HEK293 (cell line): ENCODE measurements at regions not wholly inside any gene's neighbourhood (a gene's known extent, or its start where the extent isn't known, plus 50 kb on each side); places are given as distances from the start of the nearest gene placed in this dataset.

Source experiments
- CTCF ChIA-PET: fragments of 350-600 bp; formaldehyde crosslinking; extraction: SDS; loops from one replicate; lab custom pipeline; 2021; ENCODE audit warnings: antibody characterized with exemption; lab: Yijun Ruan, JAX
- POLR2A ChIA-PET: fragments of 300-600 bp; formaldehyde crosslinking; extraction: SDS; loops from one replicate; lab custom pipeline; 2020; ENCODE audit warnings: antibody characterized with exemption, inconsistent platforms; lab: Yijun Ruan, JAX
- H3K27ac ChIP-seq: fragments of 200-500 bp; sonication (Bioruptor generic); 2 replicates; pipeline ENCODE4 v1.5.1; 2014; ENCODE audit warnings: low read depth, low read length, control low read depth, inconsistent platforms; ENCODE audit errors: extremely low read depth
- H3K36me3 ChIP-seq, 2 experiments: fragments of 200-500 bp in 1 of 2; sonication (Bioruptor generic) in 1 of 2; 1 replicate in 1 of 2; 2 replicates in 1 of 2; pipeline ENCODE4 v1.5.1; 2014 to 2017; ENCODE audit warnings: inconsistent platforms in 2 of 2, low read length in 2 of 2; ENCODE audit not compliant: control insufficient read depth in 2 of 2, insufficient read depth in 1 of 2
- H3K4me1 ChIP-seq: fragments of 200-500 bp; sonication (Bioruptor generic); 2 replicates; pipeline ENCODE4 v1.5.1; 2014; ENCODE audit warnings: mild to moderate bottlenecking, low read length, inconsistent platforms; ENCODE audit not compliant: control insufficient read depth, insufficient read depth
- H3K4me3 ChIP-seq: 2 replicates; pipeline ENCODE4 v1.5.1; 2011; ENCODE audit warnings: low read depth, mild to moderate bottlenecking, control low read depth, low read length, moderate library complexity
- H3K9me3 ChIP-seq: fragments of 200-500 bp; sonication (Bioruptor generic); 2 replicates; pipeline ENCODE4 v1.5.1; 2014; ENCODE audit warnings: low read depth, low read length, inconsistent platforms; ENCODE audit not compliant: control insufficient read depth, insufficient read depth
- GLIS2 ChIP-seq: fragments of 450-650 bp; formaldehyde crosslinking; IDR thresholded peaks from 2 replicates; pipeline ENCODE4 v1.5.1; 2016; ENCODE audit warnings: missing biosample characterization, missing genetic modification characterization
- HOXA7 ChIP-seq: sonication (generic); formaldehyde crosslinking; IDR thresholded peaks from 2 replicates; pipeline ENCODE4 v1.8.1; 2022; ENCODE audit warnings: missing genetic modification reagents, borderline replicate concordance
- PRDM1 ChIP-seq: fragments of 450-650 bp; formaldehyde crosslinking; IDR thresholded peaks from 2 replicates; pipeline ENCODE4; 2016; ENCODE audit warnings: missing biosample characterization, missing genetic modification characterization
- RBAK ChIP-seq: fragments of 450-650 bp; formaldehyde crosslinking; IDR thresholded peaks from 2 replicates; pipeline ENCODE4 v1.5.1; 2016; ENCODE audit warnings: missing biosample characterization, missing genetic modification characterization
- SP2 ChIP-seq: fragments of 450-650 bp; formaldehyde crosslinking; IDR thresholded peaks from 2 replicates; pipeline ENCODE4 v1.5.1; 2016; ENCODE audit warnings: missing biosample characterization, missing genetic modification characterization
- ZFP3 ChIP-seq: fragments of 450-650 bp; formaldehyde crosslinking; IDR thresholded peaks from 2 replicates; pipeline ENCODE4 v1.5.1; 2016; ENCODE audit warnings: low read depth, missing biosample characterization, missing genetic modification characterization
- ZIC2 ChIP-seq: fragments of 450-650 bp; formaldehyde crosslinking; IDR thresholded peaks from 2 replicates; pipeline ENCODE4 v1.5.1; 2016; ENCODE audit warnings: missing biosample characterization, missing genetic modification characterization
- ZNF169 ChIP-seq: fragments of 450-650 bp; formaldehyde crosslinking; IDR thresholded peaks from 2 replicates; pipeline ENCODE4 v1.5.1; 2016; ENCODE audit warnings: missing biosample characterization, missing genetic modification characterization
- ZNF202 ChIP-seq: fragments of 450-650 bp; formaldehyde crosslinking; IDR thresholded peaks from 2 replicates; pipeline ENCODE4 v1.5.1; 2016; ENCODE audit warnings: missing biosample characterization, missing genetic modification characterization, borderline replicate concordance
- ZNF211 ChIP-seq: fragments of 450-650 bp; formaldehyde crosslinking; IDR thresholded peaks from 2 replicates; pipeline ENCODE4 v1.5.1; 2016; ENCODE audit warnings: low read depth, missing biosample characterization, missing genetic modification characterization
- ZNF214 ChIP-seq: fragments of 450-650 bp; formaldehyde crosslinking; IDR thresholded peaks from 2 replicates; pipeline ENCODE4 v1.5.1; 2017; ENCODE audit warnings: missing biosample characterization, mild to moderate bottlenecking, missing genetic modification characterization, borderline replicate concordance
- ZNF266 ChIP-seq: fragments of 450-650 bp; formaldehyde crosslinking; IDR thresholded peaks from 2 replicates; pipeline ENCODE4 v1.5.1; 2016; ENCODE audit warnings: missing biosample characterization, missing genetic modification characterization, low read depth
- ZNF274 ChIP-seq, 2 experiments: fragments of 200-500 bp in 1 of 2; fragments of 450-650 bp in 1 of 2; sonication (Bioruptor generic) in 1 of 2; formaldehyde crosslinking in 1 of 2; IDR thresholded peaks; 2 replicates each; pipeline versions ENCODE4 v1.5.1 to v1.6.1; 2014 to 2016; ENCODE audit warnings: borderline replicate concordance in 1 of 2, inconsistent platforms in 1 of 2, low read length in 1 of 2, missing biosample characterization in 1 of 2, missing genetic modification characterization in 1 of 2
- ZNF280C ChIP-seq: fragments of 450-650 bp; formaldehyde crosslinking; IDR thresholded peaks from 2 replicates; pipeline ENCODE4 v1.5.1; 2016; ENCODE audit warnings: missing biosample characterization, missing genetic modification characterization
- ZNF324 ChIP-seq: fragments of 450-650 bp; formaldehyde crosslinking; IDR thresholded peaks from 2 replicates; pipeline ENCODE4 v1.5.1; 2016; ENCODE audit warnings: missing biosample characterization, missing genetic modification characterization
- ZNF335 ChIP-seq: fragments of 450-650 bp; formaldehyde crosslinking; conservative IDR thresholded peaks from 2 replicates; pipeline ENCODE4 v1.5.1; 2016; ENCODE audit warnings: missing biosample characterization, missing genetic modification characterization
- ZNF394 ChIP-seq: fragments of 450-650 bp; formaldehyde crosslinking; IDR thresholded peaks from 2 replicates; pipeline ENCODE4 v1.5.1; 2016; ENCODE audit warnings: missing biosample characterization, missing genetic modification characterization, mild to moderate bottlenecking, moderate library complexity, borderline replicate concordance
- ZNF416 ChIP-seq: fragments of 450-650 bp; formaldehyde crosslinking; IDR thresholded peaks from 2 replicates; pipeline ENCODE4 v1.5.1; 2016; ENCODE audit warnings: missing biosample characterization, missing genetic modification characterization
- ZNF426 ChIP-seq: fragments of 450-650 bp; formaldehyde crosslinking; IDR thresholded peaks from 2 replicates; pipeline ENCODE4 v1.5.1; 2017; ENCODE audit warnings: missing biosample characterization, missing genetic modification characterization, mild to moderate bottlenecking, inconsistent platforms, moderate library complexity
- ZNF48 ChIP-seq: fragments of 450-650 bp; formaldehyde crosslinking; IDR thresholded peaks from 2 replicates; pipeline ENCODE4 v1.5.1; 2016; ENCODE audit warnings: missing biosample characterization, missing genetic modification characterization
- ZNF518A ChIP-seq: fragments of 450-650 bp; formaldehyde crosslinking; conservative IDR thresholded peaks from 2 replicates; pipeline ENCODE4 v1.5.1; 2016; ENCODE audit warnings: low read depth, missing biosample characterization, missing genetic modification characterization
- ZNF664 ChIP-seq: fragments of 450-650 bp; formaldehyde crosslinking; IDR thresholded peaks from 2 replicates; pipeline ENCODE4 v1.5.1; 2016; ENCODE audit warnings: missing biosample characterization, missing genetic modification characterization
- ZNF768 ChIP-seq: fragments of 450-650 bp; formaldehyde crosslinking; IDR thresholded peaks from 2 replicates; pipeline ENCODE4 v1.5.1; 2018; ENCODE audit warnings: missing biosample characterization, mild to moderate bottlenecking, missing genetic modification characterization

- TF ChIP-seq ZNF274 (IDR thresholded peaks at IDR 0.05; ENCODE audit: low read length) (no peak), ZNF274 (tag by site-specific recombination; IDR thresholded peaks at IDR 0.05; ENCODE audit: borderline replicate concordance) (no peak), ZNF416 (tag by site-specific recombination) (no peak), ZFP3 (tag by site-specific recombination) (no peak), ZNF169 (tag by site-specific recombination) (no peak), ZNF426 (tag by site-specific recombination) (no peak), ZIC2 (tag by site-specific recombination) (no peak), PRDM1 (tag by site-specific recombination) (no peak), SP2 (no peak), ZNF280C (tag by site-specific recombination) (no peak)
Measured at GRCh38 chr4:23070848-23071570, 378.3 kb downstream of the GBA3 start (continued).

GRCh38 chr4:23068756-23069155 lies 376.0 kb downstream of the GBA3 start:
- TF ChIP-seq ZNF394 (tag by site-specific recombination) (no peak), ZNF202 (tag by site-specific recombination) (no peak), ZNF335 (tag by site-specific recombination) (no peak)
- TF ChIP-seq, all 188 proteins: peak for 0
- ChIA-PET CTCF (no interaction called here), POLR2A (no interaction called here)

GRCh38 chr4:23068287-23068686 lies 375.6 kb downstream of the GBA3 start:
- Histone ChIP-seq H3K36me3 (no peaks in the 10 kb centered on the region), H3K4me3 (no peak overlapping the region), H3K9me3 (no peaks in the 10 kb centered on the region), H3K27ac (no peak overlapping the region), H3K4me1 (no peaks in the 10 kb centered on the region)
- ChIA-PET POLR2A (no interaction called here), CTCF (interaction anchor here (0.9 kb wide), 1 partner anchor 9 kb away, joined by 10 read pairs; no protein-coding TSS in a partner anchor)
- TF ChIP-seq HOXA7 (CRISPR knock-in tag): no peak
- TF ChIP-seq ZNF48: no peak
- no peak for TF ChIP-seq ZNF324
- no peak for TF ChIP-seq ZNF266 (tag by site-specific recombination)
- TF ChIP-seq ZNF518A (tag by site-specific recombination): no peak
- no peak for TF ChIP-seq ZNF214 (tag by site-specific recombination)
- TF ChIP-seq ZNF211 (tag by site-specific recombination): no peak
- TF ChIP-seq GLIS2 (tag by site-specific recombination): no peak
- no peak for TF ChIP-seq RBAK (tag by site-specific recombination)
- TF ChIP-seq ZNF768 (tag by site-specific recombination): no peak
- TF ChIP-seq ZNF664: no peak

More at GRCh38 chr4:23068756-23069155, 376.0 kb downstream of the GBA3 start:
- H3K4me3 ChIP-seq: no peak overlapping the region
- H3K36me3 ChIP-seq: no peaks in the 10 kb centered on the region
- no peak overlapping the region for H3K27ac ChIP-seq
- H3K9me3 ChIP-seq: no peaks in the 10 kb centered on the region
- H3K4me1 ChIP-seq: no peaks in the 10 kb centered on the region
